Vagina (tissue), 2 donors: ENCODE measurements at regions not wholly inside any gene's neighbourhood (a gene's known extent, or its start where the extent isn't known, plus 50 kb on each side); places are given as distances from the start of the nearest gene placed in this dataset.

ENCODE experiments used
- CTCF ChIP-seq, 3 experiments: fragments of 450-650 bp in 2 of 3; fragments of 200-600 bp in 1 of 3; sonication (generic) in 1 of 3; IDR thresholded peaks; one replicate each; pipeline ENCODE4 v1.5.1; 2017 to 2019; ENCODE audit warnings: antibody characterized with exemption in 3 of 3, mild to moderate bottlenecking in 2 of 3, moderate library complexity in 2 of 3
- POLR2A ChIP-seq, 2 donors: fragments of 450-650 bp; IDR thresholded peaks; one replicate each; pipeline ENCODE4 v1.6.1; 2017; ENCODE audit warnings: antibody characterized with exemption in 2 of 2, mild to moderate bottlenecking in 2 of 2, moderate library complexity in 2 of 2

GRCh38 chr17:79214940-79215604 lies 140.4 kb downstream of the ENGASE start:
- TF ChIP-seq CTCF (IDR thresholded peaks at IDR 0.05) (no peak), POLR2A (IDR thresholded peaks at IDR 0.05) (no peak)
